GM12878 (cell line): ENCODE measurements at regions not wholly inside any gene's neighbourhood (a gene's known extent, or its start where the extent isn't known, plus 50 kb on each side); places are given as distances from the start of the nearest gene placed in this dataset.

Experiments
- ATAC-seq: fragments of 200-7000 bp; cut with Tn5 transposase; 3 replicates; pipeline ENCODE4 v1.9.1; 2020; ENCODE audit warnings: mild to moderate bottlenecking, moderate library complexity
- BruUV-seq: library from RNA; stranded (reverse); fragments of 400-500 nt; replicated peaks from 2 replicates; lab custom pipeline; 2021; lab: Mats Ljungman, UMichigan
- CTCF ChIA-PET: fragments of 300-600 bp; sonication (Branson Sonifier 250); formaldehyde crosslinking; extraction: SDS; loops from one replicate; lab custom pipeline; 2021; ENCODE audit warnings: inconsistent platforms; lab: Yijun Ruan, JAX
- POLR2A ChIA-PET: fragments of 350-600 bp; formaldehyde crosslinking; extraction: SDS; loops from one replicate; lab custom pipeline; 2021; ENCODE audit warnings: inconsistent platforms; lab: Charles Lee
- RAD21 ChIA-PET: fragments of 300-600 bp; sonication (Branson Sonifier 250); formaldehyde crosslinking; loops from one replicate; lab custom pipeline; 2023; ENCODE audit warnings: antibody characterized with exemption; ENCODE audit not compliant: unreplicated experiment; lab: Charles Lee
- SMC1A ChIA-PET: fragments of 300-600 bp; sonication (Branson Sonifier 250); formaldehyde crosslinking; loops from one replicate; lab custom pipeline; 2023; ENCODE audit not compliant: unreplicated experiment, uncharacterized antibody; lab: Charles Lee
- DNase-seq: peaks from one replicate; pipeline ENCODE4 v3.0.0-alpha.2; 2011; ENCODE audit warnings: low read depth, low spot score
- FAIRE-seq: peaks from 3 replicates; lab custom pipeline; 2011; peaks lifted over from hg19 to GRCh38; lab: Jason Lieb, UNC
- H2AFZ ChIP-seq: 2 replicates; pipeline ENCODE4 v1.6.0; 2011; ENCODE audit warnings: low read depth, low read length, control low read depth; ENCODE audit not compliant: control insufficient read depth
- H3K27ac ChIP-seq: 2 replicates; pipeline ENCODE4 v1.5.1; 2011; ENCODE audit warnings: control low read depth; ENCODE audit not compliant: control insufficient read depth, insufficient read depth
- H3K27me3 ChIP-seq, 2 experiments: replicated peaks in 1 of 2; 2 replicates each; pipeline versions ENCODE4 v1.6.0 to v1.6.1; 2011; ENCODE audit warnings: low read length in 1 of 2; ENCODE audit not compliant: control insufficient read depth in 2 of 2, insufficient read depth in 2 of 2
- H3K36me3 ChIP-seq, 2 experiments: 2 replicates each; pipeline ENCODE4 v1.5.1; 2011; ENCODE audit warnings: low read length in 1 of 2; ENCODE audit not compliant: control insufficient read depth in 2 of 2, insufficient read depth in 2 of 2
- H3K4me1 ChIP-seq: 2 replicates; pipeline ENCODE4 v1.6.1; 2011; ENCODE audit warnings: mild to moderate bottlenecking, low read length, moderate library complexity, mixed read lengths; ENCODE audit not compliant: control insufficient read depth, insufficient read depth
- H3K4me2 ChIP-seq: 2 replicates; pipeline ENCODE4 v1.6.0; 2011; ENCODE audit warnings: control low read depth; ENCODE audit not compliant: control insufficient read depth, insufficient read depth
- H3K4me3 ChIP-seq: fragments of 200-600 bp; sonication (generic); 2 replicates; pipeline ENCODE4 v1.5.1; 2016
- H3K79me2 ChIP-seq: 2 replicates; pipeline ENCODE4 v1.6.0; 2011; ENCODE audit warnings: low read length; ENCODE audit not compliant: control insufficient read depth, insufficient read depth
- H3K9ac ChIP-seq: 2 replicates; pipeline ENCODE4 v1.8.0; 2011; ENCODE audit warnings: low read length, control low read depth, mixed read lengths; ENCODE audit not compliant: control insufficient read depth, insufficient read depth
- H3K9me3 ChIP-seq: replicated peaks from 3 replicates; pipeline ENCODE4 v1.5.1; 2011; ENCODE audit warnings: mild to moderate bottlenecking, low read length; ENCODE audit not compliant: control insufficient read depth, insufficient read depth
- H4K20me1 ChIP-seq: 2 replicates; pipeline ENCODE4 v1.6.0; 2011; ENCODE audit not compliant: control insufficient read depth, insufficient read depth
- ASH2L ChIP-seq: fragments of 300-600, 200-600 bp; sonication (generic); IDR thresholded peaks from 2 replicates; pipeline ENCODE4 v1.6.1; 2017; ENCODE audit warnings: low read depth, mild to moderate bottlenecking, borderline replicate concordance
- CREB1 ChIP-seq: IDR thresholded peaks from 2 replicates; pipeline ENCODE4 v1.6.1; 2012; ENCODE audit warnings: low read depth, mild to moderate bottlenecking, inconsistent platforms
- E2F8 ChIP-seq: fragments of 450-650 bp; IDR thresholded peaks from 2 replicates; pipeline ENCODE4 v1.6.1; 2018; ENCODE audit warnings: mild to moderate bottlenecking, low read depth, moderate library complexity; ENCODE audit not compliant: partially characterized antibody
- EGR1 ChIP-seq, 2 experiments: IDR thresholded peaks; 1 replicate in 1 of 2; 2 replicates in 1 of 2; pipeline ENCODE4 v1.6.1; 2011 to 2012; ENCODE audit warnings: low read depth in 2 of 2, low read length in 2 of 2, borderline replicate concordance in 1 of 2, mild to moderate bottlenecking in 1 of 2, moderate library complexity in 1 of 2
- MYB ChIP-seq: fragments of 150-350 bp; IDR thresholded peaks from 2 replicates; pipeline ENCODE4 v1.6.1; 2014; ENCODE audit warnings: mild to moderate bottlenecking, low read depth, low read length, borderline replicate concordance
- NFYA ChIP-seq: IDR thresholded peaks from 2 replicates; pipeline ENCODE4 v1.6.1; 2011; ENCODE audit warnings: low read depth, mild to moderate bottlenecking, low read length, improper control_type of control experiment, borderline replicate concordance
- RAD21 ChIP-seq: IDR thresholded peaks from 2 replicates; pipeline ENCODE4 v1.6.1; 2011; ENCODE audit warnings: mild to moderate bottlenecking, low read depth, low read length, moderate library complexity; ENCODE audit not compliant: insufficient read depth
- REST ChIP-seq: IDR thresholded peaks from 2 replicates; pipeline ENCODE4 v1.6.1; 2012; ENCODE audit warnings: mild to moderate bottlenecking, low read depth, low read length
- TAF1 ChIP-seq: IDR thresholded peaks from 2 replicates; pipeline ENCODE4 v1.6.1; 2011; ENCODE audit warnings: mild to moderate bottlenecking, low read depth, low read length, borderline replicate concordance
- TCF3 ChIP-seq: IDR thresholded peaks from 2 replicates; pipeline ENCODE4 v1.6.1; 2012; ENCODE audit warnings: low read depth, mild to moderate bottlenecking, low read length, borderline replicate concordance; ENCODE audit not compliant: insufficient read depth
- ZNF207 ChIP-seq: fragments of 450-650 bp; IDR thresholded peaks from 2 replicates; pipeline ENCODE4 v1.6.1; 2014; ENCODE audit warnings: antibody characterized with exemption, mild to moderate bottlenecking, borderline replicate concordance
- WGBS: methylation state at CpG from one replicate; pipeline ENCODE4 v1.1.6; 2016; ENCODE audit warnings: low lambda C conversion rate; ENCODE audit not compliant: insufficient replicate concordance, insufficient coverage; ENCODE audit errors: missing lambda C conversion rate; 5-methylcytosine and 5-hydroxymethylcytosine counted together
- in situ Hi-C: fragments of 300-500 bp; cut with MboI; formaldehyde crosslinking; loops from 9 replicates; pipeline ENCODE4 v1.14.3; 2018; ENCODE audit warnings: mixed read lengths
- intact Hi-C: fragments of 100-400 bp; cut with micrococcal nuclease; formaldehyde crosslinking; loops from one replicate; pipeline ENCODE4 v1.14.2; 2022; ENCODE audit not compliant: unreplicated experiment

GRCh38 chr16:47866423-47866822 is 289.4 kb downstream of the ABCC12 start:
- ATAC-seq (no peak), FAIRE-seq (no peak)
- H3K36me3 ChIP-seq = no peaks in the 10 kb centered on the region
- H4K20me1 ChIP-seq = no peaks in the 10 kb centered on the region
- 28% methylated on average over 4 of the region's 4 CpGs for WGBS
- no peaks in the 10 kb centered on the region; the same call in 2 of the 3 replicates for H3K9me3 ChIP-seq
- intact Hi-C loops = no loop called here
- H2AFZ ChIP-seq = no peak overlapping the region
- no peak overlapping the region for H3K27ac ChIP-seq
- RAD21 ChIA-PET = interaction anchor here (1.3 kb wide), 1 partner anchor 722 kb away, joined by 3 read pairs; the partner anchor contains the start of gene NETO2
- TF ChIP-seq ASH2L (no peak), E2F8 (no peak)
- TF ChIP-seq, all 136 proteins: peak for 0
- Histone ChIP-seq H3K9ac (no peak overlapping the region), H3K4me3 (no peak overlapping the region), H3K4me2 (no peak overlapping the region), H3K27me3 (no peaks in the 10 kb centered on the region; a peak in 1 of 4 replicates), H3K79me2 (no peaks in the 10 kb centered on the region), H3K4me1 (no peaks in the 10 kb centered on the region)
- DNase-seq = no peak
- POLR2A ChIA-PET = no interaction called here
- in situ Hi-C loops = no loop called here
- SMC1A ChIA-PET = no interaction called here
- CTCF ChIA-PET = no interaction called here
- no TSS peak for BruUV-seq

GRCh38 chr16:47865337-47865855 is 290.4 kb downstream of the ABCC12 start:
- POLR2A ChIA-PET = no interaction called here
- Histone ChIP-seq H3K9me3 (no peaks in the 10 kb centered on the region; the same call in 2 of the 3 replicates), H2AFZ (no peak overlapping the region), H3K27me3 (no peaks in the 10 kb centered on the region; a peak in 1 of 4 replicates), H4K20me1 (no peaks in the 10 kb centered on the region), H3K4me2 (no peak overlapping the region), H3K27ac (no peak overlapping the region), H3K36me3 (no peaks in the 10 kb centered on the region), H3K4me3 (no peak overlapping the region), H3K4me1 (no peaks in the 10 kb centered on the region), H3K9ac (no peak overlapping the region), H3K79me2 (no peaks in the 10 kb centered on the region)
- intact Hi-C loops = no loop called here
- SMC1A ChIA-PET = no interaction called here
- ATAC-seq (no peak), FAIRE-seq (no peak), DNase-seq (no peak)
- 34% methylated on average over 3 of the region's 3 CpGs for WGBS
- RAD21 ChIA-PET = no interaction called here
- in situ Hi-C loops = no loop called here
- CTCF ChIA-PET = no interaction called here
- no TSS peak for BruUV-seq
- TF ChIP-seq RAD21 = no peak
- no peak for TF ChIP-seq TAF1
- no peak for TF ChIP-seq NFYA
- TF ChIP-seq REST = no peak
- no peak for TF ChIP-seq TCF3
- TF ChIP-seq CREB1 = no peak
- TF ChIP-seq MYB = no peak
- TF ChIP-seq EGR1 (IDR thresholded peaks at IDR 0.05; ENCODE audit: borderline replicate concordance in 1 of 2, low read depth in 2 of 2, low read length in 2 of 2) = no peak
- TF ChIP-seq ZNF207 = no peak
